SK-MEL-5 (cell line): ENCODE measurements at regions not wholly inside any gene's neighbourhood (a gene's known extent, or its start where the extent isn't known, plus 50 kb on each side); places are given as distances from the start of the nearest gene placed in this dataset.

Experiments used
- DNase-seq: peaks from one replicate; pipeline ENCODE4 v3.0.0-alpha.2; 2016; ENCODE audit warnings: low read depth, low spot score
- in situ Hi-C: cut with HindIII; loops from 2 replicates; pipeline ENCODE4 v1.10.0; 2016; ENCODE audit warnings: low sequenced_read_pairs, high pct_unique_total_duplicates, low pct_unique_long_range_greater_than_20kb

DNA sequence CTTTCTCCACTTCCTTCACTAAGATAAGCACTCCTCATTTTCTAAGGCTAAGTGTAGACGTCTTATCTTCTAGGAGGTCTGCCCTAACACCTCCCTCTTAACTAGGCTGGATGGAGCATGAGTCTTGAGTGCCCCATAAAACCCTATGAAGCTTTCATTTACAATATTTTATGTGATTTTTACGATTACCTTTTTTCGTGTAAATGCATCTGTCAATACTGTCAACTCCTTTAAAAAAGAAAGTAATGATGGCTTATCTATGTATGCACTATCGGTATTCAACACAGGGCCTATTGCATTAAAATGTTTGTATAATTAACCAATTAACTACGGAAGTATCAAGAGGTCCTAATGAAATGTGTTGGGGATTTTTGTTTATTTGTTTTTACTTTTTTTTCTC, 156.0 kb upstream of the FAM83B start:
- DNase-seq: no peak
- in situ Hi-C loops: no loop called here

DNA sequence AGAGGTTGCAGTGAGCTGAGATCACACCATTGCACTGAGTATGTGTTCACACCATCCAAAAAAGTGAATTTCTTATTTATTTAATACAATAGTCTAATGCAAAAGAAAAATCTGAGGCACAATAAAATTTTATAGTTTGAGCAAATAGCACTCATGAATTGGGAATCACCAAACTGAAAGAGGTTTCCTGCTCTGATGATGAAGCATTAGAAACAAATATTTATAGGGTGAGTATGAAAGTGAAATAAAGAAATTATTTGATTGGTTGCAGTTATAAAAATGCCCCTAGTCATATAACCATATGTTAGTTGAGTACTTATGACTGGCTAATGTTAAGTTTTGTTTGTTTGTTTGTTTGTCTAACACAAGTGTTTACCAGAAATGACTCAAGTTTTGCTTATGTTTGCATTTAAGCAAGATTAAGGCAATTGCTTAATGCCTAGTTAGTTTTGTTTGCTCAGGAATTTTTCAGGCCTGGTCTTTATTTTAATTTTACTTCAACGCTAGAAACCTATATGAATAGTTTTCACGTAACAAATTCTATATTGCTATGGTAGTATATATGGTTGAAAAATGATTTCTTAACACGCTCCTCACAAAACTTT, 151.5 kb upstream of the FAM83B start:
- no peak for DNase-seq
- in situ Hi-C loops: no loop called here

DNA sequence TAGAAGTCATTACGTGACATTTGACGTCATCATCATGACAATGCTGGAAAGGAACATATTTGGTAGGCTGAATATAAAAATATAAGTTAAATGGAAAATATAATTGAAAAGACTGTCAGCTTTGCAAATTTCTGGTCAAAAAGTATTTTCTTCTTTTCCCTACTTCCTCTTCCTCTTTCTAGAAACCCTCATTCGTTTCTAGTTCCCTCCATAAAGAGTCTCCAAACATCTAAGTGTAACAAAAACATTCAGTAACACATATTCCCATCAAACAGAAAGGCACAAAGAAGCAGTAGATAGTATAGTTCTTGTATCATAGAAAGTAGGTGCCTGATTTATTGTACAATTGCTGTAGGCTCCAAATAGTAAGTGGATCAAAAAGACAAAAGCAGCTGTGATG, 150.8 kb upstream of the FAM83B start:
- in situ Hi-C loops: no loop called here
- no peak for DNase-seq

DNA sequence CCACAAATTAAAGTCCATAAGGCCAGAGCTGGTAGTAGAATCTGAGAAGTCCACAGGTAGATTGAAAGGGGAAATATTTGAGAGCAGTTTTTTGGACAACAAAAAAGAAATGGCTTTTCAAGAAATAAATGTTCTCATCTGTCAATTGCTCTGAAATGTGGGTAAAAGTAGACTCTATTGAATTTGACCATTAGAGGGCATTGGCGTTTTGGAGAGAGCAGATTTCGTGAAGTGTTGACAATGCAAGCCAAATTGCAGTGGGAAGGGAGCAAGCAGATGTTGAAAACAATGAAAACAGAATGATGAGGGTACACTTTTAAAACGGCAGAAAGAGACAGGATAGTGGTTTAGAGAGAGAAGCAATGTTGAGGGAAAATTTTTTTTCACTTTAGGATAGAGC, 149.1 kb upstream of the FAM83B start:
- in situ Hi-C loops: no loop called here
- DNase-seq: peak; percentile 39

DNA sequence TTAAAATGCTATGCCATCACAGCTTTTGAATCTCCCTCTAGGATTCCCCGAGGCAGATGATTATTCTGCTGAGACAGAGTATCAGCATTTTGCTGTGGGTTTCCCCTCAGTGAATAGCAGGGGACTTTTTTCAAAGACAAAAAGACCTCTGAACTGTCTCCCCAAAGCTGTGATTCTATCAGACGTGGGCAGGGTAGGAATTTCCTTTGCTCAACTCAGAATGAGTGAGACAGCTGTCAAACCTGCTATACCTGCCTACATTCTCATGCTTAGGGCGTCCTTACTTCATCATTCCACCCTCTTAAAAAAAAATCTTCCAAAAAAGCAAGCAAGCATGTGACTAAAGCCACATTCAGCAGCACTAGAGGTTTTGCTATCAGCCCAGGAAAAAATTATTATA, 147.6 kb upstream of the FAM83B start:
- in situ Hi-C loops: no loop called here
- DNase-seq: no peak

DNA sequence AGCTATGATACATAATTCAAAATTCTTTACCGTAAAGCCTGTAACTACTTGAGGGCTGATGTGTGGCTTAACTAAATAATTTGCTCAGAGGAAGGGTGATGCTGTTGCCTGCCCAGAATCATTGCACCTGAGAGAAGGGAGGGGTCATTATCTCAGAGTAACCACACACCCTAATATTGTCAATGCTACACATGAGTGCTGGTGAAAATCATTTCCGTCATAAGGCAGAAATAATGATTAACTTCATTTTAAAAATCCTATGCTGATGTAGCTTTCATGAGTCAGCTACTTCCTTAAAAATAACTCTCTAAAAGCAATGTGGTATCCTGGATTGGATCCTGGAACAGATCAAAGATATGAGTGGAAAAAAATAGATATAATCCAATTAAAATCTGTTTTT, 146.4 kb upstream of the FAM83B start:
- no peak for DNase-seq
- in situ Hi-C loops: no loop called here

DNA sequence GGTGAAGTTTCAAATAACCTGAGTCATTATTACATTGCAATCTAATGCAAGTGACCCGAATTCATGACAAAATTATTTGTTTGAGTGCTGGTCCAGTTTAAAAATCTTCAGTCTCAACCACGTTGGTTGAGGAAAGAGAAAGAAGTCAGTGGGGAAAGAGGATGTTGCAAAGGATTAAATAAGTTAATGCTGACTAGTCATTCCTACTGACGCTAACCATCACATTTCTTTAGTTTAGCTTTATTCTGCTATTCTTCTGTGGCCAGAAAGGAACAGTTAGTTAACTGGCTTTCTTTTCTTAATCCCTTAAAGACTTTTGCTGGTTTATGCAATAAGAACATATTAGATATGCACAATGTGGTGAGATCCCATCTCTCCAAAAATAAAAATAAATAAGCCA, 143.8 kb upstream of the FAM83B start:
- in situ Hi-C loops: no loop called here
- DNase-seq: no peak

DNA sequence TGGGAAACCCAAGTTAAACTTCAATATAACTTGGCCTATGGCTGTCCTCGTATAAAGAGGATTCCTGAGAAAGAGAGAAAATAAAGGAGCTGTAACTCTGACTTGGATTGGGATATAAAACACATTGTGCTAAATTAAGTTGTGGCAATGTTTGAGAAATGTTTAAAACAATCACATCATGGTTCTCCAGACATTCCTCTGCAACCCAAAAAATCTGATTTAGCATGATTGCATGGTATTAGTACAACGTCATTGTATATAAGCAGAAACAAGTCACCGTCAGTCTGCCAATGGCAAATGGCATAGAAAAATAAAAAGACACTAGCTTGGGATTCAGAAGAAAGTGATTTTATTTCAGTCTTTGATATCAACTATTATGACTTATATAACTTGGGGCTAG, 140.2 kb upstream of the FAM83B start:
- DNase-seq: no peak
- in situ Hi-C loops: no loop called here

DNA sequence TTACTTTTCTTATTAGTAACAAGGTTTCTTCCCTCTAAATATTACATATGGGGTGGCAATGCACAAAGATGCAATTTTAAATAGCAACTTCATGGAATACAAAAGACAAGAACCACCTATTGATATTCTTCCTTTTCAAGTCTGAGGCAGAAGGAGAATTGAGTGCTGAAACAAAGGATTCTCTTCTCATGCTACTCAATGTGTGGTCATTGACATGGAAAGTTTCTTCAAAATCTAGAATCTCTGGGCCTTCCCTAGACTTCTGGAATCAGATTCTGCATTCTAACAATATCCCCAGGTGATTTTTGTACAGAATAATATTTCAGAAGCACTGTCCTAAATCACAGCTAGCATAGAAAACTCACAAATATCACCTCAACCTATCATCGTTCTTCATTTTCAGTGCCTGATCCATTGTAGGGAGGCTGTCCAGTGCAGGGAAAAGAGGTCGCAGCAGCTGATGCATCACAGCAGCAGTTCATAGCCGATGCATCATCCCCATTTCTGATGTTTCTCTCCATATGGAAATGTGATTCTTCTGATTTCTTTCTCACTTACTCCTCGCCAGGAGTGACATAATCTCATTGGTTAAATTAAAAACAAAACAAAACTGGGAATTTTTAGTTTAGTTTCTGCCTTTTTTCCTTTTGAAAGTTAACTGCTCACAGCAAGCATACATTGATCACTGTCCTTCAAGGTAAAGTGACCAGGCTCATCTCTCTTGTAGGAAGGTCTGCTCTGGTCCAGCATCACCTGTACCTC, 139.5 kb upstream of the FAM83B start:
- DNase-seq: no peak
- in situ Hi-C loops: no loop called here

DNA sequence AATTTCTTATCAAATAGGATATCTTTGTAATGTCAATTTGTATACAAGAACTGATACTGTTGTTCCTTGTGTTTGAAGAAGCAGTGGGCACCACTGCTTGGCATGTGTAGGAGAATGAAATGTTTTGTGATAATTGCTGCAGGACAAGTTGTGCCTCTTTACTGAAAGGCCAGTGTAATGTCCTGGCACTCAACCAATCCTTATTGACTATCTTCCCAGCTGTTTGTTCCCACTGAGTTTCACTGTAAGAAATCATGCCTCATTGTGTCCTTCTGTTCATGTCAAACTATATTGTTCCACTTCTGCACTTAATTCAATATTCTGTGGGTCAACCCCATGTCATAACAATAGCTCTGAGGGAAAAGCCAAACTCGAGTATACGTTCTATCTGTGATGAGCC, 136.1 kb upstream of the FAM83B start:
- in situ Hi-C loops: no loop called here

DNA sequence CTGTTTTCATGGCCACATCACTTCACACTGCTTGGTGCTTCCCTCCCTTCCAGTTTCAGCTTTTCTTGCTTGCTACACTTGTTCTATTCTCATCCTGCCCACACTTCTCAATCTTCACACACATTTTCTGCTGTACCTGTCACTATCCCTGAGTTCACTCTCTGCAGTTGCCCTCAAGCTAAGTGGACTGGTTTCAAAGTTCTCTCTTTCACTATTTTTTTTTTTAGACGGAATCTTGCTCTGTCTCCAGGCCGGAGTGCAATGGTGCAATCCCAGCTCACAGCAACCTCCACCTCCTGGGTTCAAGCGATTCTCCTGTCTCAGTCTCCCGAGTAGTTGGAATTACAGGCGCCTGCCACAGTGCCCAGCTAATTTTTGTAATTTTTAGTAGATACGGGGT, 130.6 kb upstream of the FAM83B start:
- DNase-seq: no peak

More for the DNA sequence above, 136.1 kb upstream of the FAM83B start:
- no peak for DNase-seq

DNA sequence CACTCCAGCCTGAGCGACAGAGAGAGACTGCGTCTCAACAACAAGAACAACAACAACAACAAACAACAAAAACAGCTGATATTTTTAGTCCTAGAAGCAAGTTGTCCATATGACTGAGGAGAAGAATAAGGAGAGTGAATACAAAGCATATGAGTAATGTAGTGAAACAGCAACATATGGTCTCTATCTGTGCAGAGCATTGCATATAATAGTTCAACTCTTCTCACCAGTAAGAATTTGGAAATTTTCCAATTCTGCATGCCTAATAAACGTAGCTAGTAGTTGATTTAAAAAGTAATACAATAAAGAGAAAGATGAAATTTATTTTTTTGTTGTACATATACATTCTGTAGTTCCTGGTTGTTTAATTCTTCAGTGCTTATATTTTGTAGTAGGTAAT, 129.7 kb upstream of the FAM83B start:
- in situ Hi-C loops: no loop called here
- DNase-seq: no peak

More for the DNA sequence above, 130.6 kb upstream of the FAM83B start:
- in situ Hi-C loops: no loop called here

DNA sequence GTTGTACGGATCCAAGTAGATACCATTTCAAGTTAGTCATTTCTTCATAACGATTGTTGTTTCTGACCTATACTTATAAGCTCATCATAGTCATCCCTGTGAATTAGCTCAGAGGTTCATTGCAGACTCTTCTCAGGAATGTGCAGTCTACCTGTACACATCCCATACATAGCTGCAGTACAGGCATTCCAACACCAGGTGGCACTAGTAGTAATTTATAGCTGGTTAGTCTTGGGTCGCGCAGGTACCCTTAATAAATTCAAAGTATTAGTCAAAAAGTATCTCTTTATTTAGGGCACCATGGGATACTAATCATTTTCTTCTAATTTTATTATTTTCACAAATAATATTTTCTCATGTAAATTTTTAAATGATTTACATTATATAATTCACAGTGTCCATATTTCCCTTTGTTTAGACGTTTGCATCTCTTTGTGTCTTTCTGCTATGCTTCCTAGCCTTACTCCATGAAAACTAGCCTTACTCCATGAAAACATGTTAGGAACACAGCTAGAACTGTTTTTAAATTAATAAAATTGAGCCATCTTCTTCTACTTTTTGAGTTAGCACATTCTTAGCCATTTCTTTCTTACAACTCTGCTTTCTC, 128.6 kb upstream of the FAM83B start:
- in situ Hi-C loops: no loop called here
- peak; percentile 70 for DNase-seq

DNA sequence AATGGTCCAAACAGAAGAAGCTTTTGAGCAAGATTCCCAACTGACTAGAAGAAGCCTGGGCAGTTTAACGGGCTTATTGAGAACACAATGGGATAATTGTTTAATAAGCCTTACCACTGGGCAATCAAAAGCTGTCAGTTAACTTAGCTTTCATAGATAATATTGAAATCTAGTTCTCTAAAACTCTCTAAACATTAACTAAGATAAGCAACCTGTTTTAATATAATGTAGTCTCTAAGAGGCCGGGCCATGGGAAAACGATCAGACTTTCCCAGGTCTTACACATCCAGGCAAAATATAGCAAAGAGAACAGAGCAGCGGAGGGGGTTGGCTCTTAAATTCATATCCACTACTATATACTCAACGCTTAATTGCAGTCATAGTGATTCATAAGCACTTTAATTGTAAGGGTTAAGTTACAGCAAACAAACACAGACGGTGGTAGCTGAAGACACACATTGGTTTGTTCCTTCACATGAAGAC, 128.0 kb upstream of the FAM83B start:
- in situ Hi-C loops: no loop called here
- DNase-seq: peak; percentile 43

DNA sequence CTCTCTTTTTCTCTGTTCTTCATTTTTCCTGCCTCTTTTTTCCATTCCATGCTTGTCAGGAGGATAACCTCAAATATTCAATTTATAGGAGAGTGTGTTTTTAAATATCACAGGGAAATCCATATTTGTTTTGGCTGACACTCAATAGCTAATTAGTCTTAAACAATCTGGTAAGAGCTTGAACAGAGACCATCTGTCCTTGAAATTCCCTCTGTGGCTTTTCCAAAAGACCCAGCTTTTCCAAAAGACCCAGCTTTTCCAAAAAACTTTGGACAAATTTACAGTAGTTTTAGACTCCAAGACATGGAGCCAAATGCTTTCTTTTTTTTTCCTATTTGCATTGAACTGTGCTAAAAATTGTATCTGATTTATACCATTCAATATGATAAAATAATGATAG, 127.4 kb upstream of the FAM83B start:
- in situ Hi-C loops: no loop called here
- DNase-seq: no peak

DNA sequence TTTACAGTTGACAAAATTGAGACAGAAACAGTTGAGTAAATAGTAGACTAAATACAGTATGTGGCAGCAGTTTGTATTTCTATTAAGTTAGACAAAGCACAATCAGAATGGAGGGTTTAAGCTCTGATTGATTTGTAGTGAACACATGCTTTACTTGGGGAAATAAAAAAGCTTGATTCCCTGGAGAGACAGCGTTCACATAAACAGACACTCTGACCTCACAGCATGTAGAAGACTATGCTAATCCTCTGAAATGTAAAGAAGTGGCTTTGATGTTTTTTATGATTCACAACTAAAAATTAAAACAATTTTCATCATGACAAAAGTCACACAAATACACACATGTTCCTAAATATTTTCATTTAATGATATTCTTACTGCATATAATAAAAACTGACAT, 126.9 kb upstream of the FAM83B start:
- in situ Hi-C loops: no loop called here
- no peak for DNase-seq

DNA sequence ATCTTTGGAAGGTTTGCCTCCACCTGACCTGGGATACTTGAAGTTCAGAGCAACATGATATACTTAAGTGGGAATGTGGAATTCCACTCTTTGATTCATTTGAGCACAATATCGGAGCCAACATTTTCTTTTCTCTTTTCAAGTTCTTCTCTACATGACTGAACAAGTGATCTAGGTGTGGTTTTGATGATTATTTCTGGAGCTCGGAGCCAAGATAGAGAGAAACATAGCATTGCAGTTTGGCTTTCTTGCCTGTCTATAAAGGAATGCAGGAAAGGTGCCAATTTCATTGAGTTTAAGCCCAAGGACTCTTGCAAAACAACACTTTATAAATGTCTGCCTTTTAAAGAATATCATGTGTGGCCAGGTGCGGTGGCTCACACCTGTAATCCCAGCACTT, 124.2 kb upstream of the FAM83B start:
- no peak for DNase-seq
- in situ Hi-C loops: no loop called here

DNA sequence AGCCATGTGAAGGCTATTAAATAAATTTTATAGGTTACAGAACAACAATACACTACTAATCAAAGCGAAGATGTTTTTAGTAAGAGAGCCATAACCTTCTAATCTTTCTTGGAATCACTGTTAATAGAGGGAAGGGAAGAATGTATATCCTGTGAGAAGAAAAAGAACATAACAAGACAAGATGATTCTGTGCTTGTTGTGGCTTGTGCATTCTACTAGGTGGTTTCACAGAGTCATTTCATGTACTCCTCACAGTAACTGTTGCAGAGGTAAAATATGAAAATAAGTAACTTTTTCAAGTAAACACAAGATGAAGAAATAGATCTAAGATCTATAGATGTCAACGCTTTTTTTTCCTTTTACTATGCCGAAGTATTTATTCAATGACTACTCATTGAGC, 116.9 kb upstream of the FAM83B start:
- in situ Hi-C loops: no loop called here
- DNase-seq: no peak
